Glutamatergic neuron (in vitro differentiated cells): ENCODE measurements at regions not wholly inside any gene's neighbourhood (a gene's known extent, or its start where the extent isn't known, plus 50 kb on each side); places are given as distances from the start of the nearest gene placed in this dataset.

Experiments used
- DNase-seq: peaks from one replicate; pipeline ENCODE4 v3.0.0; 2022
- H3K27ac Mint-ChIP-seq: one replicate; pipeline ENCODE4 v1.8.0; 2020; ENCODE audit warnings: mild to moderate bottlenecking, mixed read lengths, inconsistent platforms; ENCODE audit not compliant: unreplicated experiment
- H3K27me3 Mint-ChIP-seq: one replicate; pipeline ENCODE4 v1.8.0; 2020; ENCODE audit warnings: mild to moderate bottlenecking, moderate library complexity, mixed read lengths, inconsistent platforms; ENCODE audit not compliant: unreplicated experiment
- H3K36me3 Mint-ChIP-seq: one replicate; pipeline ENCODE4 v1.8.0; 2020; ENCODE audit warnings: mild to moderate bottlenecking, mixed read lengths, inconsistent platforms; ENCODE audit not compliant: unreplicated experiment
- H3K4me1 Mint-ChIP-seq: one replicate; pipeline ENCODE4 v1.8.0; 2020; ENCODE audit warnings: mild to moderate bottlenecking, low read depth, mixed read lengths, inconsistent platforms; ENCODE audit not compliant: unreplicated experiment
- H3K4me3 Mint-ChIP-seq: one replicate; pipeline ENCODE4 v1.8.0; 2020; ENCODE audit warnings: mild to moderate bottlenecking, mixed read lengths, inconsistent platforms; ENCODE audit not compliant: unreplicated experiment
- H3K9me3 Mint-ChIP-seq: one replicate; pipeline ENCODE4 v1.8.0; 2020; ENCODE audit warnings: mild to moderate bottlenecking, moderate library complexity, mixed read lengths, inconsistent platforms; ENCODE audit not compliant: unreplicated experiment
- TF ChIP-seq, protein P1 (sequence below): fragments of 200-600 bp; sonication (generic); IDR thresholded peaks from one replicate; pipeline ENCODE4 v1.5.0; 2021; ENCODE audit not compliant: partially characterized antibody, unreplicated experiment

DNA sequence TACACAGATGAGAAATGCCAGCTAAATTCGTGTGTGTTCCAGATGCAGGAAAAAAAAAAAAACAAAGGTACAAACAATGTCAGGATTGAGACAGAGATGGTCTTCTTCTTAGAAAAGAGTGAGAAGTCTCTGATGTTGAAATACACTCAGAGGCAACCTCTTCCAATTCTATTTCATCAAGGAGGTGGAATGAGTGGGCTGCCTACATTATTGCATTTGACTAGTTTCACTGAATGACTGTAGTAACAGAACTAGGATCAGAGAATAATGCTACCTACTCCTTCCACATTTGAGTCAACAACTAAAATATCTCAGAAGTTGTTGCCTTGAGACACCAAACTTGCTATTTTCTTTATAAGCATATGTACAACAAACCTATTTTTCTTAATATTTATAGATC is 1332.2 kb upstream of the FLRT2 start:
- peaks cover 3% of the 10 kb centered on the region for H3K9me3 Mint-ChIP-seq
- peaks cover 6% of the 10 kb centered on the region for H3K36me3 Mint-ChIP-seq
- H3K4me3 Mint-ChIP-seq: no peak overlapping the region
- DNase-seq: no peak
- no peak overlapping the region for H3K27ac Mint-ChIP-seq
- H3K27me3 Mint-ChIP-seq: peaks cover 2% of the 10 kb centered on the region
- TF ChIP-seq, protein P1, sequence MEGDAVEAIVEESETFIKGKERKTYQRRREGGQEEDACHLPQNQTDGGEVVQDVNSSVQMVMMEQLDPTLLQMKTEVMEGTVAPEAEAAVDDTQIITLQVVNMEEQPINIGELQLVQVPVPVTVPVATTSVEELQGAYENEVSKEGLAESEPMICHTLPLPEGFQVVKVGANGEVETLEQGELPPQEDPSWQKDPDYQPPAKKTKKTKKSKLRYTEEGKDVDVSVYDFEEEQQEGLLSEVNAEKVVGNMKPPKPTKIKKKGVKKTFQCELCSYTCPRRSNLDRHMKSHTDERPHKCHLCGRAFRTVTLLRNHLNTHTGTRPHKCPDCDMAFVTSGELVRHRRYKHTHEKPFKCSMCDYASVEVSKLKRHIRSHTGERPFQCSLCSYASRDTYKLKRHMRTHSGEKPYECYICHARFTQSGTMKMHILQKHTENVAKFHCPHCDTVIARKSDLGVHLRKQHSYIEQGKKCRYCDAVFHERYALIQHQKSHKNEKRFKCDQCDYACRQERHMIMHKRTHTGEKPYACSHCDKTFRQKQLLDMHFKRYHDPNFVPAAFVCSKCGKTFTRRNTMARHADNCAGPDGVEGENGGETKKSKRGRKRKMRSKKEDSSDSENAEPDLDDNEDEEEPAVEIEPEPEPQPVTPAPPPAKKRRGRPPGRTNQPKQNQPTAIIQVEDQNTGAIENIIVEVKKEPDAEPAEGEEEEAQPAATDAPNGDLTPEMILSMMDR: no peak
- H3K4me1 Mint-ChIP-seq: no peaks in the 10 kb centered on the region

DNA sequence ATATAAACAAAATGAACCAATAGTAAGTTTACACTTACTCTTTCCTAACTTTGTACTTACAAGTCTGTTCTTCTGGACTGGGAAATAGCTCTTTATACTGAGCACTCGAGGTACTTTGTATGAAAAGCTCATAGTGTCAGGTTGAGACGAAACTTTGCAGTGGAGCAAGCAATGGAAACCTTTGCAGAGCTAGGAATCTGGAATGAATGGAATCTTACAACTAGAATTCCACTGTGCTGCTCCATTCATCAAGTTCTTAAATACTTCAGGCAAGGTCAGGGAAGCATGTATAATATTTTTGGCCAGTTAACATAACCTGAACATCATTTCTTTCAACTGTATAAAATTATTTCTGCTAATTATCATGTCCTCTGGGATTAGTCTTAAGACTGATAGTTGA is 1327.5 kb upstream of the FLRT2 start:
- H3K4me1 Mint-ChIP-seq: no peaks in the 10 kb centered on the region
- no peak for DNase-seq
- no peaks in the 10 kb centered on the region for H3K36me3 Mint-ChIP-seq
- H3K9me3 Mint-ChIP-seq: no peaks in the 10 kb centered on the region
- H3K27me3 Mint-ChIP-seq: no peaks in the 10 kb centered on the region
- no peak overlapping the region for H3K27ac Mint-ChIP-seq
- TF ChIP-seq, protein P1: no peak
- no peak overlapping the region for H3K4me3 Mint-ChIP-seq

DNA sequence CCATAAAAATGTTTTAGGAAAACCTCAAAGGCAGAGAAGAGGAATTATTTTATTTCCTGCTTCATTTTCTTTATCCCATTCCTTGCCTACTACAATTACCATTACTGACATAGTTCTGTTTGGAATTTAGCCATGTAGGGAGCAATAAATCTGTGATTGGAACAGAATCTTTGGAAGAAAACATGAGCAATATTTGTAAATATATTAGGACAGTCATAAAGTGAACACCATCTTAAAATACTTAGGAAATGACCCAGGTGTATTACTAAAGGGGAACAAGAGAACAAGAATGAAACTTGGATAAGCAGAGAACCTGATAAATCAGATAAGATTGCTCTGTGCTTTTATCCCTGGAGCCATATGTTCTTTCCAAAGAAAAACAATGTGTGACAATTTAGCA is 1326.0 kb upstream of the FLRT2 start:
- H3K27ac Mint-ChIP-seq: no peak overlapping the region
- no peaks in the 10 kb centered on the region for H3K4me1 Mint-ChIP-seq

DNA sequence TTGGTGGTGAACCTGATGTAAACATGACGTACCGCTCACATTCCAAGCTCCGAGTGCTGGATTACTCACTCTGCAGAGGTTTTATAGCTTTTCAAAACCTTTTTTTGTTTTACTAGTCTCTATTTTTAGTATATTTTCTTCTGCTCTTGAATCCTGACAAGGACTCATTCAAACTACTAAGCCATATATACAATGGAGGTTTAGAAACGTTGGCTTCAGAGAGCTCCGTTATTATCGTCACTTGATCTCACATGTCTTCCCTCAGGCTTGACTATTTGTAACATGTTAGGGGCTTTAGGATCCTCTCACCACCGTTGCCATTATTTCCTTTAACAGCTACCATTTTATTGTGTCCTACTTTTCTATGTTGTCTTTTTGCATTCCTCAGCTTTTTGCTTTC is 1321.5 kb upstream of the FLRT2 start:
- Mint-ChIP-seq H3K27me3 (no peaks in the 10 kb centered on the region), H3K4me3 (no peak overlapping the region), H3K27ac (no peak overlapping the region), H3K36me3 (no peaks in the 10 kb centered on the region), H3K9me3 (no peaks in the 10 kb centered on the region), H3K4me1 (no peaks in the 10 kb centered on the region)
- TF ChIP-seq, protein P1: no peak
- DNase-seq: no peak

More for the DNA sequence above, 1326.0 kb upstream of the FLRT2 start:
- TF ChIP-seq, protein P1: no peak
- Mint-ChIP-seq H3K27me3 (no peaks in the 10 kb centered on the region), H3K9me3 (no peaks in the 10 kb centered on the region), H3K4me3 (no peak overlapping the region), H3K36me3 (no peaks in the 10 kb centered on the region)
- no peak for DNase-seq

DNA sequence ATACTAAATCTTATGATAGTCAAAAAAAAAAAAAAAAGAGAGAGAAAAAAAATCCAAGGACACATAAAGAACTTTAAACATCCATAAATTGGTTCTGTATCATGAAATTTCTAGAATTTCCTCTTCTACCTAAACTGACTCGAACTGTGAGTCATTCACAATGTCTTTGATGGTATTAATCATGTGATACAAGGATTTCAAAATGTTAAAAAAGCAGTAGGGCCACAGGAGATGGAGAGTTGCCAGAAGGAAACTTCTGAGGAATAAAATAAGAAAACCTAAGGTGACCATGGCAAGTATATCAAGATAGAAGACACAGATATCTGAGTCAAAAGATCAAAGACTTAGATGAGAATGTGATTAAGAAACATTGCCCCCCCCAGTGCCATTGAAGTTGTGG is 1320.9 kb upstream of the FLRT2 start:
- Mint-ChIP-seq H3K4me3 (no peak overlapping the region), H3K4me1 (no peaks in the 10 kb centered on the region), H3K36me3 (no peaks in the 10 kb centered on the region), H3K9me3 (no peaks in the 10 kb centered on the region), H3K27me3 (no peaks in the 10 kb centered on the region), H3K27ac (no peak overlapping the region)
- no peak for DNase-seq
- TF ChIP-seq, protein P1: no peak
